ENCODE measurements at regions not wholly inside any gene's neighbourhood (a gene's known extent, or its start where the extent isn't known, plus 50 kb on each side); places are given as distances from the start of the nearest gene placed in this dataset.
"Not testable (repeated sequence)": the region's sequence is repeated elsewhere in the genome, so short reads cannot be mapped to it uniquely, and the experiment has no call there.

- TF ChIP-seq, protein P1, sequence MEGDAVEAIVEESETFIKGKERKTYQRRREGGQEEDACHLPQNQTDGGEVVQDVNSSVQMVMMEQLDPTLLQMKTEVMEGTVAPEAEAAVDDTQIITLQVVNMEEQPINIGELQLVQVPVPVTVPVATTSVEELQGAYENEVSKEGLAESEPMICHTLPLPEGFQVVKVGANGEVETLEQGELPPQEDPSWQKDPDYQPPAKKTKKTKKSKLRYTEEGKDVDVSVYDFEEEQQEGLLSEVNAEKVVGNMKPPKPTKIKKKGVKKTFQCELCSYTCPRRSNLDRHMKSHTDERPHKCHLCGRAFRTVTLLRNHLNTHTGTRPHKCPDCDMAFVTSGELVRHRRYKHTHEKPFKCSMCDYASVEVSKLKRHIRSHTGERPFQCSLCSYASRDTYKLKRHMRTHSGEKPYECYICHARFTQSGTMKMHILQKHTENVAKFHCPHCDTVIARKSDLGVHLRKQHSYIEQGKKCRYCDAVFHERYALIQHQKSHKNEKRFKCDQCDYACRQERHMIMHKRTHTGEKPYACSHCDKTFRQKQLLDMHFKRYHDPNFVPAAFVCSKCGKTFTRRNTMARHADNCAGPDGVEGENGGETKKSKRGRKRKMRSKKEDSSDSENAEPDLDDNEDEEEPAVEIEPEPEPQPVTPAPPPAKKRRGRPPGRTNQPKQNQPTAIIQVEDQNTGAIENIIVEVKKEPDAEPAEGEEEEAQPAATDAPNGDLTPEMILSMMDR (IDR thresholded peaks at IDR 0.05), result not testable (repeated sequence)
- not testable (repeated sequence) for TF ChIP-seq POLR2A (IDR thresholded peaks at IDR 0.05)
Observed at GRCh38 chr1:244156617-244157016, 105.5 kb downstream of the ZBTB18 start.
